DND-41 (cell line): ENCODE measurements at regions not wholly inside any gene's neighbourhood (a gene's known extent, or its start where the extent isn't known, plus 50 kb on each side); places are given as distances from the start of the nearest gene placed in this dataset.

Experiments
- EZH2 ChIP-seq: IDR thresholded peaks from 3 replicates; pipeline ENCODE4 v1.6.1; 2012; ENCODE audit warnings: borderline replicate concordance, low read depth, mild to moderate bottlenecking, moderate library complexity, low read length, inconsistent platforms; ENCODE audit not compliant: severe bottlenecking
- TF ChIP-seq, protein P1 (sequence below): IDR thresholded peaks from 2 replicates; pipeline ENCODE4 v1.5.1; 2012; ENCODE audit warnings: borderline replicate concordance, low read length, moderate library complexity, mild to moderate bottlenecking; ENCODE audit not compliant: poor library complexity, severe bottlenecking; ENCODE audit errors: extremely low read depth

DNA sequence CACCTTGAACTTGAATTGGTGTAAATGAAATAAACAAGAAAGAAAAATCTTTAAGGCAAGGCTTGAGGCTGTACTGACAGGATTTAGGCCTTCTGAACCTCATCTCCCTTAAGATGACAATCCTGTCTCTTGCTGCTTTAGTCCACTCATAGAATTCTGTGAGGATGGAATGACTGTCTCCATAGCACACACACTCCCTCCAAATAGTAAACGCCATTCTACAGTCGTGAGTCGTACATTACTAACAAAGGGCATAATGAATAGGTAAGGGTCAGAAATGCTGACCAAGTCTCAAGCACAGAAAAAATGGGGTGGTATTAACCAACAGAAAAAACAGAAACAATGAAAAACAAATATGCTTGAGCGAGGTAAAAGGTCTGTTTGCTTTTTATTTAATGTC, 71.8 kb upstream of the SIMC1 start:
- TF ChIP-seq, protein P1, sequence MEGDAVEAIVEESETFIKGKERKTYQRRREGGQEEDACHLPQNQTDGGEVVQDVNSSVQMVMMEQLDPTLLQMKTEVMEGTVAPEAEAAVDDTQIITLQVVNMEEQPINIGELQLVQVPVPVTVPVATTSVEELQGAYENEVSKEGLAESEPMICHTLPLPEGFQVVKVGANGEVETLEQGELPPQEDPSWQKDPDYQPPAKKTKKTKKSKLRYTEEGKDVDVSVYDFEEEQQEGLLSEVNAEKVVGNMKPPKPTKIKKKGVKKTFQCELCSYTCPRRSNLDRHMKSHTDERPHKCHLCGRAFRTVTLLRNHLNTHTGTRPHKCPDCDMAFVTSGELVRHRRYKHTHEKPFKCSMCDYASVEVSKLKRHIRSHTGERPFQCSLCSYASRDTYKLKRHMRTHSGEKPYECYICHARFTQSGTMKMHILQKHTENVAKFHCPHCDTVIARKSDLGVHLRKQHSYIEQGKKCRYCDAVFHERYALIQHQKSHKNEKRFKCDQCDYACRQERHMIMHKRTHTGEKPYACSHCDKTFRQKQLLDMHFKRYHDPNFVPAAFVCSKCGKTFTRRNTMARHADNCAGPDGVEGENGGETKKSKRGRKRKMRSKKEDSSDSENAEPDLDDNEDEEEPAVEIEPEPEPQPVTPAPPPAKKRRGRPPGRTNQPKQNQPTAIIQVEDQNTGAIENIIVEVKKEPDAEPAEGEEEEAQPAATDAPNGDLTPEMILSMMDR, result no peak
- no peak for TF ChIP-seq EZH2
